ENCODE measurements at regions not wholly inside any gene's neighbourhood (a gene's known extent, or its start where the extent isn't known, plus 50 kb on each side); places are given as distances from the start of the nearest gene placed in this dataset.

DNA sequence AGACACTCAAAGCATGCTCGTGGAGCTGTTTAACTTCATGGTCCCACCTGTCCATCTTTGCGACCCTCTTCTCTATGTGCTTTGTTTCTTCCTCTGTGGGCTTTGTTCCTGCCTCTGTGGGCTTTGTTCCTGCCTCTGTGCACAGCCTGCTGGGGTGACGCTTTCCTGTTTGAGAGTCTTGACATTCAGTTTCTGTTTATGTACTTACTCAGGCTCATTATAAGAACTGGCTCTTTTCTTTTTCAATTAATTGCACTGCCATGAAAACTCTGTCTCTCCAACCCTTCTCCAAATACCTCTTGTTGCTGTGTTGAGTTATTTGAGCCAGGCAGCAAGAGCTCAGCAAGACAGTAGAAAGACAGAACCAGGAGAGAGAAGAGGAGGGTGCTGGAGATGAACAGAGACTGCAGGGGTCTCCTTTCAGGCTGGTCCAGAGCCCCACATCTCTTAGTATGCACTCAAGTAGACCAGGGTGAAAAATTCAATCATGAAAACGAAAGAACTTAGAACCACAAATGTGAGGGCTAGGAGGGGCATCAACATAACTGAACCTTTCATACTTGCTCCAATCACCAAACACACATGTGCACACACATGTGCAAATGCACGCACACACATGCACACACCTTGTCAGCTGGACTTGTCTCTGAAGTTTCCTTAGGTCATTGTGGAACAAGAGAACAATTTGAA is 88.3 kb upstream of the SGIP1 start:
- DNase-seq (ENCODE audit: low read depth), result peak; percentile 88
- no peak for TF ChIP-seq CTCF (IDR thresholded peaks at IDR 0.05; ENCODE audit: insufficient read depth, low read depth, low read length, missing control alignments)
- H3K4me3 ChIP-seq (ENCODE audit: low read depth, low read length), result peak overlapping the region; percentile 66

DNA sequence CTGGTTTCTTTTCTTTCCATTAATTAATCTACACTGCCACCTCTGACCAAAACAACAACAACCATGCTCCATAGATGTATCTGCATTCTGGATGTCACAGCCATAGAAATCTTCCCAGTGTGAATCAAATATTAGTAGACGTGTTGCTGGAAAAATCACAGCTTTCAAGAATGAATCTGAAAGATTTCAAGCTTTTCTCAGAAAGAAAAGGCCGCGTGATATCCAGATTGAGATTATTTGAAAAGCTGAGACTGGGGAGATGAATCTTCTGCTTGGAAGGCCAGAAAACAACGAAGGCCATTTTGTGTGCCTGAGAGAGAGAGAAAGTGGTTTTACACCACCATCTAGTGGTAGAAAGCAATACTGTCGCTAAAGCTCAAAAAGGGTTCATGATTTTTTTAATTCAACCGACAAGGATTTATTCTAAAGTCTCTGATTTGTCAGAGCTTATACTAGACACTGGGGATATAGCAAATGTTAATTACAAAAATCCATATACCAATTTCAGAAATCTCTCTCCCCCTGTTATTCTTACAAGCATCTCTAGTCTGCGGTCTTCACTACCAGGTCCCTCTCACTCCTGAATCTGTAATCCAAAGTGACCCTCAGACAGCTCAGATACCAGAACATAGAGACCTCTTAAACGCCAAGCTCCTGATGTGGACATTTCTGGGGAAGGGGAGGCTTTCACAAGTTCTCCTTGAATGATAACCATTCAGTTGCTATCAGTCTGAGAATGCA is 87.5 kb upstream of the SGIP1 start:
- peak; percentile 75 for TF ChIP-seq CTCF (IDR thresholded peaks at IDR 0.05; ENCODE audit: insufficient read depth, low read depth, low read length, missing control alignments)
- peak overlapping the region; percentile 66 for H3K4me3 ChIP-seq (ENCODE audit: low read depth, low read length)
- peak; percentile 88 for DNase-seq (ENCODE audit: low read depth)

DNA sequence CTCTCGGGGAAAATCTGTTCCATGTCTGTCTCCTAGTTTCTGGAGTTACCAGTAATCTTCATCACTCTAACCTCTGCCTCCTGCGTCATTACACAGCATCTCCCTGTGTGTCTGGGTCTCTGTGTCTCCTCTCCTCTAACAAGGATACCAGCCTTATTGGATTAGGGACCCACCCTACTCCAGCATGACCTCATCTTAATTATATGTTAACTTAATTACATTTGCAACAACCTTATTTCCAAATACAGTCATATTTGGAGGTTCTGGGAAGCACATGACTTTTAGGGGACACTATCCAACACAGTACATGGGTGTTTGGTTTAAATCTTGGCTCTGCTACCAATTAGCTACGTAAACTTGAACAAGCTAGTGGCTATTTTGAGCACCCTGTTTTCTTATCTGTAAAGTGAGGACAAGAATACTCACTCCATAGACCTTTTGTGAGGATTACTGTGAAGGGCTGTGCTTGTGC is 83.9 kb upstream of the SGIP1 start:
- no peak overlapping the region for H3K4me3 ChIP-seq (ENCODE audit: low read depth, low read length)
- TF ChIP-seq CTCF (IDR thresholded peaks at IDR 0.05; ENCODE audit: insufficient read depth, low read depth, low read length, missing control alignments), result no peak
- no peak for DNase-seq (ENCODE audit: low read depth)

- no peak for DNase-seq (ENCODE audit: low read depth)
- no peak for TF ChIP-seq CTCF (IDR thresholded peaks at IDR 0.05; ENCODE audit: insufficient read depth, low read depth, low read length, missing control alignments)
- H3K4me3 ChIP-seq (ENCODE audit: low read depth, low read length), result no peak overlapping the region
These were observed 83.1 kb upstream of the SGIP1 start for GRCh38 chr1:66450847-66451246.

- TF ChIP-seq CTCF (IDR thresholded peaks at IDR 0.05; ENCODE audit: insufficient read depth, low read depth, low read length, missing control alignments), result no peak
- H3K4me3 ChIP-seq (ENCODE audit: low read depth, low read length), result no peak overlapping the region
- no peak for DNase-seq (ENCODE audit: low read depth)
These were observed 81.8 kb upstream of the SGIP1 start for GRCh38 chr1:66452162-66452561.

- TF ChIP-seq CTCF (IDR thresholded peaks at IDR 0.05; ENCODE audit: insufficient read depth, low read depth, low read length, missing control alignments), result no peak
- DNase-seq (ENCODE audit: low read depth), result no peak
- H3K4me3 ChIP-seq (ENCODE audit: low read depth, low read length), result no peak overlapping the region
These were observed 81.0 kb upstream of the SGIP1 start for GRCh38 chr1:66452982-66453381.
